GM18909 (cell line): ENCODE measurements at regions not wholly inside any gene's neighbourhood (a gene's known extent, or its start where the extent isn't known, plus 50 kb on each side); places are given as distances from the start of the nearest gene placed in this dataset.

Experiments
- ATAC-seq: cut with Tn5 transposase; IDR thresholded peaks from one replicate; pipeline ENCODE4 v1.9.1; 2021; ENCODE audit warnings: mild to moderate bottlenecking; ENCODE audit not compliant: unreplicated experiment, poor library complexity

- ATAC-seq = no peak
Measured at GRCh38 chr4:4609622-4610334, 67.9 kb upstream of the STX18 start.

GRCh38 chr4:4608214-4608537 is 66.3 kb upstream of the STX18 start:
- no peak for ATAC-seq

- no peak for ATAC-seq
Measured at GRCh38 chr4:4607336-4608213, 65.7 kb upstream of the STX18 start.

- no peak for ATAC-seq
Measured at GRCh38 chr4:4606321-4606720, 64.5 kb upstream of the STX18 start.

- no peak for ATAC-seq
Measured at GRCh38 chr4:4605849-4606248, 64.0 kb upstream of the STX18 start.

- no peak for ATAC-seq
Measured at GRCh38 chr4:4603592-4603991, 61.7 kb upstream of the STX18 start.

GRCh38 chr4:4603067-4603466 is 61.2 kb upstream of the STX18 start:
- no peak for ATAC-seq

GRCh38 chr4:4602468-4602867 is 60.6 kb upstream of the STX18 start:
- no peak for ATAC-seq

- ATAC-seq = no peak
Measured at GRCh38 chr4:4601803-4602369, 60.0 kb upstream of the STX18 start.

- ATAC-seq = no peak
Measured at GRCh38 chr4:4599481-4600275, 57.8 kb upstream of the STX18 start.

- no peak for ATAC-seq
Measured at GRCh38 chr4:4598851-4599411, 57.1 kb upstream of the STX18 start.

- ATAC-seq = no peak
Measured at GRCh38 chr4:4596720-4597119, 54.9 kb upstream of the STX18 start.

GRCh38 chr4:4595252-4595651 is 53.4 kb upstream of the STX18 start:
- ATAC-seq = no peak

GRCh38 chr4:4594285-4594920 is 52.6 kb upstream of the STX18 start:
- no peak for ATAC-seq

GRCh38 chr4:4593596-4594284 is 51.9 kb upstream of the STX18 start:
- no peak for ATAC-seq

- no peak for ATAC-seq
Measured at GRCh38 chr4:4592414-4592813, 50.6 kb upstream of the STX18 start.
